Loucy (cell line): ENCODE measurements at regions not wholly inside any gene's neighbourhood (a gene's known extent, or its start where the extent isn't known, plus 50 kb on each side); places are given as distances from the start of the nearest gene placed in this dataset.

Source experiments
- EZH2phosphoT487 ChIP-seq: fragments of 200-600 bp; IDR thresholded peaks from 2 replicates; pipeline ENCODE4 v1.6.1; 2018; ENCODE audit warnings: antibody characterized with exemption, mild to moderate bottlenecking, moderate library complexity, borderline replicate concordance
- TF ChIP-seq, protein P1 (sequence below): fragments of 200-600 bp; sonication (generic); conservative IDR thresholded peaks from 2 replicates; pipeline ENCODE4 v1.5.1; 2014; ENCODE audit warnings: mild to moderate bottlenecking, antibody characterized with exemption, low read length

GRCh38 chr6:95175927-95176675 is 401.2 kb upstream of the MANEA start:
- TF ChIP-seq, protein P1, sequence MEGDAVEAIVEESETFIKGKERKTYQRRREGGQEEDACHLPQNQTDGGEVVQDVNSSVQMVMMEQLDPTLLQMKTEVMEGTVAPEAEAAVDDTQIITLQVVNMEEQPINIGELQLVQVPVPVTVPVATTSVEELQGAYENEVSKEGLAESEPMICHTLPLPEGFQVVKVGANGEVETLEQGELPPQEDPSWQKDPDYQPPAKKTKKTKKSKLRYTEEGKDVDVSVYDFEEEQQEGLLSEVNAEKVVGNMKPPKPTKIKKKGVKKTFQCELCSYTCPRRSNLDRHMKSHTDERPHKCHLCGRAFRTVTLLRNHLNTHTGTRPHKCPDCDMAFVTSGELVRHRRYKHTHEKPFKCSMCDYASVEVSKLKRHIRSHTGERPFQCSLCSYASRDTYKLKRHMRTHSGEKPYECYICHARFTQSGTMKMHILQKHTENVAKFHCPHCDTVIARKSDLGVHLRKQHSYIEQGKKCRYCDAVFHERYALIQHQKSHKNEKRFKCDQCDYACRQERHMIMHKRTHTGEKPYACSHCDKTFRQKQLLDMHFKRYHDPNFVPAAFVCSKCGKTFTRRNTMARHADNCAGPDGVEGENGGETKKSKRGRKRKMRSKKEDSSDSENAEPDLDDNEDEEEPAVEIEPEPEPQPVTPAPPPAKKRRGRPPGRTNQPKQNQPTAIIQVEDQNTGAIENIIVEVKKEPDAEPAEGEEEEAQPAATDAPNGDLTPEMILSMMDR: no peak
- no peak for TF ChIP-seq EZH2phosphoT487
